Heart left ventricle (tissue), 13 donors: ENCODE measurements at regions not wholly inside any gene's neighbourhood (a gene's known extent, or its start where the extent isn't known, plus 50 kb on each side); places are given as distances from the start of the nearest gene placed in this dataset.

Source experiments
- CTCF ChIP-seq, 12 donors: fragments of 200-600 bp; sonication (generic) in 4 of 12; IDR thresholded peaks; one replicate each; pipeline versions ENCODE4 v1.5.0 to v1.8.0; 2018 to 2022; ENCODE audit warnings: antibody characterized with exemption in 12 of 12, mild to moderate bottlenecking in 5 of 12
- POLR2A ChIP-seq, 2 donors: fragments of 450-650 bp; IDR thresholded peaks; one replicate each; pipeline ENCODE4 v1.6.1; 2017; ENCODE audit warnings: antibody characterized with exemption in 2 of 2, mild to moderate bottlenecking in 2 of 2, moderate library complexity in 2 of 2
- donor health status: ischemic (EF 13 %, LVEDD 7.1; RV severe dilation, severe dysfunction).
- donor health status: DM: no; HTN: yes; CAD: no.
- donor health status: DM: no; HTN: no; CAD: no.
- donor health status: ischemic (EF 25% LVEDD 6.9; RV normal size, moderate dysfunction).
- donor health status: ischemic (EF 25% LVEDD 5.7; RV mildly dilated, moderate dysfunction).
- donor health status: ischemic (EF 35%, LVEDD 5.7; RV mildly dilated, moderate dysfunction).
- donor health status: nonischemic (EF 11% LVEDD 7.7; RV severe dilation, severe dysfunction).
- donor health status: DM: yes; HTN: yes; CAD: no.
- donor health status: PGD.
- donor health status: ischemic (EF 29% LVEDD 5.4; RV normal size, mild dysfunction).
- donor health status: nonischemic (EF 23%, LVEDD 6.1; RV moderate dilation, normal function).

- TF ChIP-seq CTCF (IDR thresholded peaks at IDR 0.05): no peak
- no peak for TF ChIP-seq POLR2A (IDR thresholded peaks at IDR 0.05)
These were observed 206.6 kb upstream of the DIO3 start for GRCh38 chr14:101354726-101355125.
